Middle frontal gyrus (tissue), 1 donor: ENCODE measurements at regions not wholly inside any gene's neighbourhood (a gene's known extent, or its start where the extent isn't known, plus 50 kb on each side); places are given as distances from the start of the nearest gene placed in this dataset.

Experiments
- DNase-seq: peaks from one replicate; pipeline ENCODE4 v3.0.0-alpha.2; 2015; ENCODE audit warnings: low spot score; ENCODE audit errors: extremely low spot score

DNA sequence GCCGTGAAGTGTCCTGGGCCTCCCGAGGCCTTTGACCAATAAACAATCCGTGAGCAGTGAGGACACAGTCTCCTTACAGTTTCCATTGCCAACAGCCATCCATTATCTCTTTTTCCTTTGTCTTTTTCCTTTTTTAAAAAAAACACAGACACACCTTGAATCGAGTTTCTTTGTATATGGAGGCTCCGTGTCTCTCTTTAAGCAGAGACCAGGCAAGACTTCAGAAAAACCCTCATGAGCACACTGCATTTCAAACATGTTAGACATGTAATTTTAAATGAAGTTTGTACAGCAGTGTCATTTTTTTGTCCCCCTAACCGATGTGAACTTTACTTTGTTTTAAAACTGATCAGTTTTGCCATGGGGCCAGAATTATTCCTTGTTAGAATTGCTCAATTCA is 111.1 kb downstream of the SPTSSA start:
- no peak for DNase-seq

DNA sequence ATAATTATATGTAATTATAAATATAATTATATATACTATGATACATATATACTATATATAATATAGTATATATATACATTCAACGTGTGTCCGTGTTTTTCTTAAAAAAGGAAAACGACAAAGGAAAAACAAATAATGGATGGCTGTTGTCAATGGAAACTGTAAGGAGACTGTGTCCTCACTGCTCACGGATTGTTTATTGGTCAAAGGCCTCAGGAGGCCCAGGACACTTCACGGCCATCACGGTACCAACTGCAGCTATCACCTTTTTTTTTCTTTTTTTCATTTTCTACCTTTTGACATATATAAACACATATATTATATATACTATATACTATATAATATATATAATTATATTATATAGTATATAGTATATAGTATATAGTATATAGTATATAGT is 113.4 kb downstream of the SPTSSA start:
- no peak for DNase-seq

DNA sequence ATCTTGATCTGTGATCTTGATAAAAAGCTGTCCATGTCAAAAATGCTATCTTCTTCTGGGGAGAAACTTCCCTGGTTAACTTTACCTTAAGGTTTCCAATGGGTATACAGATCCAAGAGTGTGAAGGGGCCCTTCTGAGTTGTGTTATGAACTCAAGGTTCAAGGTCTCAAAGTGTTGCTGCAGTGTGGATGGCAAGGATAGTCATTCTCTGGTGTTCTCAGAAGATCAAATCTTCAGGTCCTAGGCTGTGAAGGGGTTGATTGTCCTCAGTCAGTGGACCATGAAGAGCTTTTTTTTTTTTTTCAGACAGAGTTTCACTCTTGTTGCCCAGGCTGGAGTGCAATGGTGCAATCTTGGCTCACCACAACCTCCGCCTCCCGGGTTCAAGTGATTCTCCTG is 114.4 kb downstream of the SPTSSA start:
- no peak for DNase-seq

DNA sequence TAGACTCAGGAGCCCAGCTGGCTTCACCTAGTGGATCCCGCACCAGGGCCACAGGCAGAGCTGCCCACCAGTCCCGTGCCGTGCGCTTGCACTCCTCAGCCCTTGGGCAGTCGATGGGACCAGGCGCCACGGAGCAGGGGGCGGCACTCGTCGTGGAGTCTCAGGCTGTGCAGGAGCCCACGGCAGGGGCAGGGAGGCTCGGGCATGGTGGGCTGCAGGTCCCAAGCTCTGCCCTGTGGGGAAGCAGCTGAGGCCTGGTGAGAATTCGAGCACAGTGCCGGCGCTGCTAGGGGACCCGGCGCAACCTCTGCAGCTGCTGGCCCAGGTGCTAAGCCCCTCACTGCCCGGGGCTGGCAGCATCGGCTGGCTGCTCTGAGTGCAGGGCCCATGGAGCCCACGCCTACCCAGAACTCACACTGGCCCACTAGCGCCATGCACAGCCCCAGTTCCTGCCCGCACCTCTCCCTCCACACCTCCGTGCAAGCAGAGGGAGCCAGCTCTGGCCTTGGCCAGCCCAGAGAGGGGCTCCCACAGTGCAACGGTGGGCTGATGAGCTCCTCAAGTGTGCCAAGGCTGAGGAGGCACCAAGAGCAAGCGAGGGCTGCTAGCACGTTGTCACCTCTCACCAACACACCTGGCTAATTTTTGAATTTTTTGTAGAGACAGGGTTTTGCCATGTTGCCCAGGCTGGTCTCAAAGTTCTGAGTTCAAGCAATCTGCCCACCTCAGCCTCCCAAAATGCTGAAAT is 116.1 kb downstream of the SPTSSA start:
- no peak for DNase-seq

DNA sequence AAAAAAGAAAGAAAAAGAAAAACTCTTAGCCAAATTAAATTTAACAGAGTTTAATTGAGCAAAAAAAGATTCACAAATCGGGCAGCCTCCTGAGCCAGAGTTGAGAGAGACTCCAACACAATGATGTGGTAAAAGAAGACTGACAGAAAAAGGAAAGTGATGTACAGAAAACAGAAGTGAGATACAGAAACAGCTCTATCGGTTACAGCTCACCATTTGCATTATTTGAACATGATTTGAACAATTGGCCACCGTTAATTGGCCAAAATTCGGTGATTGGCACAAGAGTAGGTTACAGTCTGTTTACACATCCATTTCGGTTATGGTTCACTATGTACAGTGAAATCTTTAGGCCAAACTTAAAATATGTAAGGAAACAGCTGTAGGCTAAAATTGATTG is 117.7 kb downstream of the SPTSSA start:
- DNase-seq: no peak

DNA sequence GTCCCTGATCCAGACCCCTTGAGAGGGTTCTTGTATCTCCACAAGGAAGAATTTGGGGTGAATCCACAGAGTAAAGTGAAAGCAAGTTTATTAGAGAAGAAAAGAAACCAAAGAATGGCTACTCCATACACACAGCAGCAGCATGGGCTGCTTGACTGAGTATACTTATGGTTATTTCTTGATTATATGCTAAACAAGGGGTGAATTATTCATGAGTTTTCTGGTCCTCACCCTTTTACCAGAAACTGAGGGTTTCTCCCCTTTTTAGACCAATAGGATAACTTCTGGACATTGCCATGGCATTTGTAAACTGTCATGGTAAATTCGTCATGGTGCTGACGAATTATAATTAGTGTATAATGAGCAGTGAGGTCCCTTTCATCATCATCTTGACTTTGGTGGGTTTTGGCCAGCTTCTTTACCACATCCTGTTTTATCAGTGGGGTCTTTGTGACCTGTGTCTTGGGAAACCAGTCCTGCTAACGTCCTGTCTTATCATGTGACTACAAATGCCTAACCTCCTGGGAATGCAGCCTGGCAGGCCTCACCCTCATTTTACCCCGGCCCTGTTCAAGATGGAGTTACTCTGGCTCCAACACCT is 121.9 kb downstream of the SPTSSA start:
- no peak for DNase-seq

DNA sequence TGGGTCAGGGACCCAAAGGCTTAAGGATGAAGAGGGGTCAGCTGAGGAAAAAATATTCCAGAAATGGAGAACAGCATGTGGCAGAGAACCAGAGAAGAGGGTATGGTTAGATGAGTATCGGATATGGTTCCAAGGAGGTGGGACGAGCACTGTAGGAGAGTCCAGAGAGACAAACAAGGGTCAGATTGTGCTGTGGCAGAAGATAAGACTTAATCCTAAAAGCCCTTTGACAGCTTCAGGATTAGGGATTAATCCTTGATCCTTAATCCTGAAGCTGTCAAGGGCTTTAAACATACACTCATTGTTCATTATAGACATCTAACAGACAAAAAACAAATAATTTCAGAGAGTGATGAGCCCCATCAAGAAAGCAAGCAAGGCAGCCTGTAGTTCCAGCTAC is 124.0 kb downstream of the SPTSSA start:
- no peak for DNase-seq

DNA sequence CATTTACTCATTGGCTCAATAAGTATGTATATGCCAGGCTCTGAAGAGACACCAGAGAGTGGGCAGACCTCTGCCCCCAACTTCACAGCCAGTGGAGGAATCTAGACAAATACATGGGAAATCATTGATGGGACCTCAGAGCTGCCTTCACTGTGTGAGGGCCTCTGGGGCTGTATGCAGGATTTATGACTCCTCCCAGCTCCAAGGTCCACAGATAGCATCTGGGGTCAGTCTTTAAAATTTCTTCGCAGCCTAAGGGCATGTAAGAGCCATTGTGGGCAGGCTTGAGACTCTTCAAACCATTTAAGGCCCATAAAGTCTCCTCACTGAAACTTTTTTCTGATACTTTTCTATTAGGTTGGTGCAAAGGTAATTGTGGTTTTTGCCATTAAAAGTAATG is 125.5 kb downstream of the SPTSSA start:
- DNase-seq: no peak

DNA sequence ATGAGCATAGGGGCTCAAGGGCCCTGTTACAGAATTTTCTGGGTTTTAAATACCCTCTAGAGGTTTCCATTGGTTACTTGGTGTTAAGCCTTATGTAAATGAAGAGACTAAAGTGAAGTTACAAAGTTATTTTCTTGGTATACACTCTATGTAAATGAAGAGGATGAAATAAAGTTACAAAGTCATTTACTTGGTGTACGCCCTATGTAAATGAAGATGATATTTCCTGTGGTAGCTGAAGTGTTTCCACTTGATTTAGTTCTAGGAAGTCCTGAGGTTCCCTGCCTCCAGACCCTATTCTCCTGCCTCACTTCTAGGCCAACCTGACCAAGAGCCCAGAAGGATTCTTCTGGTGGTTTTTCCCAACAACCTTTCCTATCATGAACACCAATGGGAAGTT is 126.1 kb downstream of the SPTSSA start:
- no peak for DNase-seq

DNA sequence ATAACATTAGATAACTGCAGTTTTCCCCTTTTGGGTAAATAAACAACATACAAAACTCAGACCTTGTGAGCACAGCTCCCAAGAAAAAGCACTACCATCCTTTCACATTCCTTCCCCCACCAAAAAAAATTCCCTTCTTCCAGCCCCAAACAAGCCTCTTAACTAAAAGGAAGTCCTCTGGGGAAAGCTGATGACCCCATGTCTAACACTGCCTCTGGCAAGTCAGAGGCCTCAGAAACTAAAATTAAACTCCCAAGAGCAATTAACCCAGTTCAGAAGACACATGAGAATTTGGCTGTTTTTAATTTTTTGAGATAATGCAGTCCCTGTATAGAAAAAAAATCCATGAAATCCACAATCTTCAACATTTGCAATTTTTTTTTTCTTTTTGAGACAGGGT is 127.7 kb downstream of the SPTSSA start:
- DNase-seq: no peak

DNA sequence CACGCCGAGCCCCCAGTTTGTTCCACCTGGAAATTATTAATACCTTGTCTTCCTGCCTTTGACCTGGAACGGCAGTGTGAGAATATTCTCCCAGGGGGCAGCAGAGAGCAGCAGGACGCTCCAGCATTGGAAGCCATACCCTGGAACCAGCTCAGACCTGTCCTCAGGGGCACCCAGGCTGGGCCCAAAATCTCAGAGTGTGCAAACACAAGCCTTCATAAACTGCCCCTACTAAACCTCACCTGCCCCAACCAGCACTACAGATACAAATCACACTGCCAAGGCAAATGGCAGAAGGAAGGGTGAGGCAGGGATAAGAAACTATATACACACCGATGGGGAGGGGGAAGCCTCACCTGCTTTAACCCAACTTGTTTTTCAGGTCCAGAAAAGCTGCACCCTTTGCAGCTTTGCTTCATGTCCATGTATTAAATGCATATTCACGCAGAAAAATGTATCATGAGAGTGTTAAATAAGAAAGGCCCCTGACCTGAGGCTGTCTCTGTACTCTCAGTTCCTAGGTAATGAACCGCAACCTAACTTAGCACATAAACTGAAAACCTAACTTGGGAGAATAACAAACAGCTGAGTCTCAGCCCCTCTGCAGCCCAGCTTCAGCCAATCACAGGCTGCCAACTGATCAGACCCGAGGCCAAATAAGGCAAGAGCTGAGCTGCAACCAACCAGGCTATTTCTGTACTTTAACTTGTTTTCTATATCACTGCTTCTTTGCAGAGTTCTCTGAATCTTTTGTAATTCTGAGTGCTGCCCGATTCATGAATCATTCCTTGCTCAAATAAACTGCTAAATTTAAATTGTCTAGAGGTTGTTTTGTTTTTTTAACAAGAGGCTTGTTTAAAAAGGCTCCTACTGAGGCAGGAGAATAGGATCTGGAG is 130.1 kb downstream of the SPTSSA start:
- DNase-seq: no peak

DNA sequence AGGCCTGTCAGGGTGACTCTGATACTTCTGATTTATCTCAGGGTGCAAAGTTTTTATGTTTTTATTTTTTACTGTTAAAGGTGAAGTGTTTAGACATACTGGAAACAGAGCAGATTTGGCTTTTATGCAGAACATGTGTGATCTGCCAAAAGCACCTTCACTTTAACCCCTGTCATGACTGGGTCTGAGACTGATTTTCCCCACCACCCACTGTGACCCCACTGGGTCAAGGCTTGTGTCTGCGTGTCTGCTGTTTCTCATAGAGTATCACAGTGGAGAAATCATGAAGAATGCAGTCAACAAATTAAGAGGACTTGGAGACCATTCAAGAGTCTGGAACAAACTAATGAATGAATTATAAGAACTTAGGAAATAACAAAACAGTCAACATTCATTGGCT is 131.2 kb downstream of the SPTSSA start:
- DNase-seq: no peak

DNA sequence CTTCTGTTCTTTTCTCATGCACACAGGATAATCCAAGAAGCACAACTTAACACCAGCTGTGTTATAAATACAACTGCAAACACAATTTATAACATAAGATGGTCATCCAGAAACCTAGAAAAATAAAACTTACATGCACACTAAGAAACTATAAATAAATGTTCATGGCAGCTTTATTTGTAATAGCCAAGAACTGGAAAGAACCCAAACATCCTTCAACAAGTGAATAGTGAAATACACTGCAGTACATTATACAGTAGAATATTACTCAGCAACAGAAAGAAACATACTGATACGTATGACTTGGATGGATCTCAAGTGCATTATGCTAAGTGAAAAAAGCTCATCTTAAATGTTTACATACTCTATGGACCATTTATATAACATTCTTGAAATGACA is 132.7 kb downstream of the SPTSSA start:
- no peak for DNase-seq

DNA sequence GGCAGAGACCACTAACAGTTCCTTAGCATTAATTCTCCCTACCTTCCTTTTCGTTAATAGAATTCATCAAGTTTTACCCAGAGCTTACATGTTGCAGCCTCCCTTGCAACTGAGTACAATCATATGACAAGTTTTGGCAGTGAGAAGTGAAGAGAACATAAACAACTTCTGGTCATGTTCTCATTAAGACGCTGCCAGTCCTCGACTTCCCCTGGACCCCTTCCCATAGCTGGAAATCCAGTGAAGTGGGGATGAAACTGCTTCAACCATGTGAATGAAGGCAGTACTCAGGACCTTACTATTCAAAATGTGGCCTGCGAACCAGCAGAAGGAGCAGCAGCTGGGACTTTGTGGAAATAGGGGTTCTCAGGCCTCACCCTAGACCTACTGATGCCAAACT is 133.9 kb downstream of the SPTSSA start:
- no peak for DNase-seq

DNA sequence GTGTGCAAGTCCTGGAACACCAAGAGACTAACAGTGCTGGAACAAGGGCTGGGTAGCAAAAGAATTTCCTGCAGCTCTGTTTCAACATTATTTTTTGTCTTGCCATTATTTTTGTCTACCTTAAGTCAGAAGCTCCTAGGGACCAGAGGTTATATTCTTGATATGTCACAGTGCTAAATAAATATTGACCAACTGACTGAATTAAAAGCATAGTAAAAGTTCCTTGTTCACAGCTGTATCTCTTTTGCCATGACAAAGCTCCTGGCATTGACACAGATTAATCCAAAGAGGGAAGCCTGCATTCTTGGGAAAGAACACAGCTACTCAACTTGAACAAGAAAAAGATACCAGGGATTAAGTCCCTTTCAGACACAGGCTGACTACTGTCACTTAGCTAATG is 136.5 kb downstream of the SPTSSA start:
- no peak for DNase-seq

DNA sequence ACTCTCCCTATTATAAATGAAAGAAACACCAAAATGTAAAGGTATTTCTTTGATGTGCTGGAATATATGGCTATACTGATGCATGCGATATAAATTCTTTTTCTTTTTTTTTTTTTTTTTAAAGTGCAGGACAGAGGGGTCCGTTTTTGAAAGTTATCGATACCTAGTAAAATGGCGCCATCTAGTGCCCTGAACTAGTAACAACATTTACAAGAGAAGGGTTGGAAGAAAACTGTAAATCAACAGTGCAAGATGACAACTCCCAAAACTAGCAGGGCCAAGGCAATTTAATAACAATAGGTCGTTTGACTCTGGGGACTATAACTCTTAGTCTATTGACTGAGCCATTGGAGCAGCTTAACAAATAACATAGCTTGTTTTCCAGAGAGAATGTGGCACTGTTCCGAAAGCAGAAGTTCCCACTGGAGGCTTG is 137.7 kb downstream of the SPTSSA start:
- peak; percentile 24 for DNase-seq

DNA sequence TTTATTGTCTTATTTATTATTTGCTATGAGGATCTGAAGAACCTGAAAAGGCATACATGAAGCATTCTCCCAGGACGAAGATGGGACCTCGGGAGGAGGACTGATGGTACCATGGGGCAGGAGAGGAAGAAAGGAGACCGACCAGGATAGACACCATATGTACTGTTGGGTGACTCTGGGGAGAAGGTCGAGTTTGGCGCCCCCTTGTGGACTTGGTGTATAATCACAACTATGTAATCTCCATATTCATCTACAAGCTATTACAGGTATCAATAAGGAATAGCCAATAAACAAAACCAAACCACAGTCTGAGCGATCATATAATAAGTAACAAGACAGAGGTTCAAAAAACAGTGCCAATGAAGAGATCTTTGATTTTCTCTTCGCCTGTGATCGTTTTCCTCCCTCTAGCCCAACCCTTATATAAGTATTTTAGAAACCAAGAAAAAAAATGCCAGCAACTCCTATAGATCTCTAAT is 139.1 kb downstream of the SPTSSA start:
- DNase-seq: no peak

DNA sequence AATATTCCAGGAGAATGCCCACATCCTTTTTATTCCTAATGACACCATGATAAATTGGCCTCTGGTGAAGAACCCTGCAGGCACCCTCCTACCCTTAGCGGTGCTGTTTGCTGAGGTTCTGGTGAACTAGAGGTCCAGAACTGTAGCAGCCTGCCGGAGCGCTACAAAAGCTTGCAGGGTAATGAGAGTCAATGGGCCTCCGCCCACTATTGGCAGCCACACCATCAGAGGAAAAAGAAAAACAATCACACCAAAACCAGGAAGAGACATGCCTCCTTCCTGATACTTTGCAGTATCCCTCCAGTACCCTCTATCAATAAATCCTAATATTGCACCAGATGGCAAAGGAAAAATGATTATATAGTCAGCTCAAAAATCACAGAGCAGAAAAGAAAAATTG is 142.9 kb downstream of the SPTSSA start:
- DNase-seq: no peak

DNA sequence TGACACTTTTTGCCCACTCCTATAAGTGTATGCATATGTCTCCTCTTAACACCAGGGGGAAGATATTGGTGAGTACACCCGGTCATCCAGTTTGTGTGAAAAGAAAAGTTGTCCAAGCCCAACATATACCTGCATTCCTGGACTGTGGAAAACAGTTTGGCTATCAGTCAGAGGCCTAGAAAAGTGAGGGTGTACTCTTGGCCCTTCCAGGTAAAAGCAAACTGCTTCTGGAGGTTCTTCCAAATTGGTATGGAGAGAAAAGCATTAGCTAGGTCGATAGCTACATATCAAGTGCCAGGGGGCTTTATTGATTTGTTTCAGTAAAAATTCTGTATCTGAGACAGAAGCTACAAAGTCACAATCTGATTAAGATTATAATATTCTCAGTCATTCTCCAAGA is 144.0 kb downstream of the SPTSSA start:
- no peak for DNase-seq

DNA sequence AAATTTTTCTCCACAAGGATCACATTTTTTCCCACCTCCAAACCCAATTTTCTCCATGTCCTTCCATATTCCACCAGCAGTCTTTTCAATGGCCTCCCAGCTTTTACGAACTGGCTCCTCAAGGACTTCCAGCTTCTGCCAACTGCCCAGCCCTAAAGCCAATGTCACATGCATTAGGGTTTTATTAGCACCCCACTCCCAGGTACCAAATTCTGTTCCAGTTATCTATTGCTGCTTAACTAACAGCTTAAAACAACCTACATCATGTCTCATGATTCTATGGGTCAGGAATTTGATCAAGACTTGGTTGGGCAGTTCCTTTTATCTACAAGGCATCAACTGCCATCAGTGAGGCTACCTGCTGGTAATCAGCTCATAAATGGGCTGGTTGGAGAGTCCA is 151.3 kb downstream of the SPTSSA start:
- DNase-seq: no peak

DNA sequence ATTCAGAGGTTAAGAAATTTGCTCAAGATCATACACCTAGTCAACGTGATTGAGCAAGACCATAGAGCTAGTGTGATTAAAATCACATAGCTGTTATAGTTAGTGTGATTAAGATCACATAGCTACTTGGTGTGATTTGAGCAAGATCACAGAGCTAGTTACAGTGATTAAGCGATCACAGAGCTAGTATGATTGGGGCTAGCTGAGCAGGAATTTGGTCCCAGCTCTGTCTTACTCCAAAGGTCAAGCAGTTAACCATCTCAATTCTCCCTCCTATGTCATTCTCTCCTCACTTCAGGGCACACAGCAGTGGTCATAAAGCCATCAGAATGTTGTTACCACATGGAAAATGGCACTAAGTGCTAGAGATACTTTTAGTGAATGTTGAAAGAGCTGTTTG is 158.2 kb downstream of the SPTSSA start:
- no peak for DNase-seq

DNA sequence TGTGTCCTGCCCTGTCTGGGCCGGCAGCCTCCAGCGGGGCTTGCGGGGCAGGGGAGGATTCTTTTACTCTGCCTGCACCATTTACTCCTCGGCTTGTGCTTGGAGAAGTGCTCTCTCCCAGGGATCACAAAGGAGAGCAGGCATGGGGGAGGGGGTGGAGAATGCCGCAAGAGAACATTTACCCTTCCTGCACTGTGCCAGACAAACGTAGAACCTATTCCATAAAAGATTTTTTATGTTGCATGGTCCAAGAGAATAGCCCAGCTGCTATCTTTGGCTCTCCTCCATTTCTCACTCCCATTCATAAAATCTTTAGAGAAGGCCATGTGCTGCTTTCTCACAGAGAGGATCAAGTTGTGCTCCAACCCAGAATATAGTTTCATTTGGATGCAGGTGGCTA is 159.4 kb downstream of the SPTSSA start:
- DNase-seq: no peak
